Sigmoid colon (tissue), 3 donors: ENCODE measurements at regions not wholly inside any gene's neighbourhood (a gene's known extent, or its start where the extent isn't known, plus 50 kb on each side); places are given as distances from the start of the nearest gene placed in this dataset.

Source experiments
- CTCF ChIP-seq, 4 experiments: fragments of 450-650 bp in 3 of 4; fragments of 200-600 bp in 1 of 4; IDR thresholded peaks; one replicate each; pipeline ENCODE4 v1.5.1; 2016 to 2019; ENCODE audit warnings: antibody characterized with exemption in 4 of 4, mild to moderate bottlenecking in 3 of 4, moderate library complexity in 2 of 4
- POLR2A ChIP-seq, 2 donors: fragments of 450-650 bp; IDR thresholded peaks; one replicate each; pipeline ENCODE4 v1.6.1; 2016; ENCODE audit warnings: antibody characterized with exemption in 2 of 2, mild to moderate bottlenecking in 2 of 2, moderate library complexity in 2 of 2

GRCh38 chr14:99052467-99052866 is 219.5 kb downstream of the BCL11B start:
- no peak for TF ChIP-seq POLR2A (IDR thresholded peaks at IDR 0.05)
- no peak for TF ChIP-seq CTCF (IDR thresholded peaks at IDR 0.05)
